ENCODE measurements at regions not wholly inside any gene's neighbourhood (a gene's known extent, or its start where the extent isn't known, plus 50 kb on each side); places are given as distances from the start of the nearest gene placed in this dataset.

DNA sequence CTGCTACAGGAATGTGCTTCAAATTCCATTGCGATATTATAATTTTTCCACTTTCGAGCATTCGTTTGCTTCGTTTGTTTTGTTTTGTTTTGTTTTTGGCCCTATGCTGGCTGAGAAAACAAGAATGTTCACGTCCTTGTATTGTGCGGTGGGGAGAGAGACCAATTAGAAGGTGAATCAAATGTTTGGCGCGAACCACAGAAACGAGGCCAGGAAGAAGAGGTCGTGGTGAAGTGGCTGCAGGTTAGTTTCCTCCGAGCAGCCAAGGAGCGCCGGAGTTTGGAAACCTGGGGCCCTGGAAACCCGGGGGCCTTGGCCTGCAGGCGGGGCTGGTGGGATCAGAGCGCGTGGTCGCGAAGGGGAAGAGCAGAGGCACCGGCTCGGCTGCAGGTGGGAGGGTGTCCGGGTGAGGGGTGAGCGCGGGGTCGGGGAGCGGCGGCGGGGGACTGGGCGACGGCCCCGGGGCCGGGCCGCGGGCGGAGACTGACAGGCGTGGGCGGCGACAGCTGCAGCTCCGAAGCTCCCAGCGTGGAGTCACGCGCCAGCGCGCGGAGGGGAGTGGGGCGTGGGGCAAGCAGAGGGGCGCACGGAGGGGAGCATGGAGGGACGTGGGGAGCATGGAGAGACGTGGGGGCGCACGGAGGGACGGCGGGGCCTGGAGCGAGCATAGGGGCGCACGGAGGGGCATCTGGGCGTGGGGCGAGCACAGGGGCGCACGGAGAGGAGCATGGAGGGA, 141.5 kb upstream of the PDE10A start:
- Histone ChIP-seq H3K27ac (no peak overlapping the region), H2AFZ (no peak overlapping the region), H3K9me2 (replicated peaks; ENCODE audit: insufficient read depth) (no peaks in the 10 kb centered on the region), H3K4me2 (peak overlapping the region; percentile 88), H3K36me3 (replicated peaks; ENCODE audit: insufficient read depth, low read depth) (no peaks in the 10 kb centered on the region), H3K4me1 (ENCODE audit: insufficient read depth) (no peaks in the 10 kb centered on the region), H3K27me3 (peaks cover 59% of the 10 kb centered on the region), H3K4me3 (no peak overlapping the region), H3K9me3 (ENCODE audit: low read depth) (no peaks in the 10 kb centered on the region), H4K20me1 (ENCODE audit: insufficient read depth, poor library complexity, severe bottlenecking) (no peaks in the 10 kb centered on the region), H3K79me2 (no peaks in the 10 kb centered on the region)
- WGBS (ENCODE audit: low lambda C conversion rate, missing lambda C conversion rate) = 16% methylated on average over 35 of the region's 61 CpGs
- no peak for TF ChIP-seq EZH2phosphoT487 (IDR thresholded peaks at IDR 0.05; ENCODE audit: low read depth, severe bottlenecking, unreplicated experiment)
- TF ChIP-seq EZH2 (IDR thresholded peaks at IDR 0.05; ENCODE audit: borderline replicate concordance) = peak; percentile 48
- no peak for DNase-seq (ENCODE audit: low spot score)

DNA sequence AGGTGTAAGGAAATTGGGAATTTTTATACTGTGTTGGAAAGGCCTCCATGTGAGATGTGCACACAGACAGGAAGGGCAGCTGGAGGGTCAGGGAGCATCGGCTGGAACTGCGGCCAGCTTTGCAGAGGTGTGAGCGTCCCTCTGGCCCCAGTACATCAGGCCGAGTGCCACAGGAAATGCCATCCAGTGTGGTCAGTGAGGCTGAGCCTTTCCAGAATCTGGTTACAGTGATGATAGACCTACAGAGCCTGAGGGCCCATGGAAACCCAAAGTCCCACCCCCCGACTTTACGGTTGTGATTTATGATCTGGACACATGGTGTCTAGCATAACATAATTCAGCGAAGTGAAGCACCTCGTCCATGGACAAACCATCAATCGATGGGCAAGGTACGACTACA, 137.3 kb upstream of the PDE10A start:
- DNase-seq (ENCODE audit: low spot score) = no peak
- Histone ChIP-seq H3K4me2 (no peak overlapping the region), H3K79me2 (no peaks in the 10 kb centered on the region), H3K27me3 (peaks cover 37% of the 10 kb centered on the region), H3K27ac (no peak overlapping the region), H3K9me3 (ENCODE audit: low read depth) (no peaks in the 10 kb centered on the region), H4K20me1 (ENCODE audit: insufficient read depth, poor library complexity, severe bottlenecking) (no peaks in the 10 kb centered on the region), H3K9me2 (replicated peaks; ENCODE audit: insufficient read depth) (no peaks in the 10 kb centered on the region), H3K36me3 (replicated peaks; ENCODE audit: insufficient read depth, low read depth) (no peaks in the 10 kb centered on the region), H3K4me3 (no peak overlapping the region), H2AFZ (no peak overlapping the region), H3K4me1 (ENCODE audit: insufficient read depth) (no peaks in the 10 kb centered on the region)
- 75% methylated on average over 10 of the region's 10 CpGs for WGBS (ENCODE audit: low lambda C conversion rate, missing lambda C conversion rate)
- TF ChIP-seq, protein P1, sequence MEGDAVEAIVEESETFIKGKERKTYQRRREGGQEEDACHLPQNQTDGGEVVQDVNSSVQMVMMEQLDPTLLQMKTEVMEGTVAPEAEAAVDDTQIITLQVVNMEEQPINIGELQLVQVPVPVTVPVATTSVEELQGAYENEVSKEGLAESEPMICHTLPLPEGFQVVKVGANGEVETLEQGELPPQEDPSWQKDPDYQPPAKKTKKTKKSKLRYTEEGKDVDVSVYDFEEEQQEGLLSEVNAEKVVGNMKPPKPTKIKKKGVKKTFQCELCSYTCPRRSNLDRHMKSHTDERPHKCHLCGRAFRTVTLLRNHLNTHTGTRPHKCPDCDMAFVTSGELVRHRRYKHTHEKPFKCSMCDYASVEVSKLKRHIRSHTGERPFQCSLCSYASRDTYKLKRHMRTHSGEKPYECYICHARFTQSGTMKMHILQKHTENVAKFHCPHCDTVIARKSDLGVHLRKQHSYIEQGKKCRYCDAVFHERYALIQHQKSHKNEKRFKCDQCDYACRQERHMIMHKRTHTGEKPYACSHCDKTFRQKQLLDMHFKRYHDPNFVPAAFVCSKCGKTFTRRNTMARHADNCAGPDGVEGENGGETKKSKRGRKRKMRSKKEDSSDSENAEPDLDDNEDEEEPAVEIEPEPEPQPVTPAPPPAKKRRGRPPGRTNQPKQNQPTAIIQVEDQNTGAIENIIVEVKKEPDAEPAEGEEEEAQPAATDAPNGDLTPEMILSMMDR (IDR thresholded peaks at IDR 0.05; ENCODE audit: poor library complexity) = no peak
- no peak for TF ChIP-seq EZH2 (IDR thresholded peaks at IDR 0.05; ENCODE audit: borderline replicate concordance)
- TF ChIP-seq EZH2phosphoT487 (IDR thresholded peaks at IDR 0.05; ENCODE audit: low read depth, severe bottlenecking, unreplicated experiment) = no peak

DNA sequence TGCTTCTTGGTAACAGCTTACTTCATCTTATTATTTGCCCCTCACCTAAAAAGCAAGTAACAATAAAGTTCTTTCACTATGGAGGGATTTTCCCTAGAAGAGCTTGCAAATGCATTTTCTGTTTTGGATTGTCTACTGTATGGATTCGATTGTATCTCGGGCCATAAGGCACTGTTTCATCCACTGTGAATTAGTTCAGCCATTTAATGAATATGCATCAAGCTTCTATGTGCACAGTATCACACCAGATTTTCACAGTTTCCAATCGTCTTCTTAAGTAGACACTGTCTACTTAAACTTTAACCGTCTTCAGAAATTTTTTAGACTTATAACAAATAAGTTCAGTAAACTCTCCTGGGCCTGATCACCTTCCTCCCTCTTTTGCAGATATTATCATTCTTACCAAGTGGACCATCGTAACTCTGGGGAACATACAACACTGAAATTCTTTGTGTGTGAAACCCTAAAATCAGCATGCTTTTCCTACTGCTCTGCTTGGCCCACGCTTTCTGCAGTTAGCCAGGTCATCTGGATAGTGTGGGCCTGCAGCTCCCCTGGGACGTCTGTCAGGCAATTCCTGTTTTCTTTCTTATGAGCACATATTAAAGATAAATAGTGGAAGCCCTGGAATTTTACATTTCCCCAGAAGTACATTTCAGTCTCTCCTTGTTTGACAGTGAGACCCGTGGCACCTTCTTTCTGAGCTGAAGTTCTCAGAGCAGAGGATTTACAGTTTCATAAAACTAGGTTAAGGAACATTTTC, 136.5 kb upstream of the PDE10A start:
- H2AFZ ChIP-seq = no peak overlapping the region
- no peak for DNase-seq (ENCODE audit: low spot score)
- 74% methylated on average over 8 of the region's 8 CpGs for WGBS (ENCODE audit: low lambda C conversion rate, missing lambda C conversion rate)

More for the DNA sequence above, 136.5 kb upstream of the PDE10A start:
- no peaks in the 10 kb centered on the region for H3K9me3 ChIP-seq (ENCODE audit: low read depth)
- no peaks in the 10 kb centered on the region for H3K4me1 ChIP-seq (ENCODE audit: insufficient read depth)
- no peaks in the 10 kb centered on the region for H3K9me2 ChIP-seq (replicated peaks; ENCODE audit: insufficient read depth)
- no peaks in the 10 kb centered on the region for H3K79me2 ChIP-seq
- H4K20me1 ChIP-seq (ENCODE audit: insufficient read depth, poor library complexity, severe bottlenecking) = no peaks in the 10 kb centered on the region
- H3K36me3 ChIP-seq (replicated peaks; ENCODE audit: insufficient read depth, low read depth) = no peaks in the 10 kb centered on the region
- H3K27ac ChIP-seq = no peak overlapping the region
- H3K4me3 ChIP-seq = no peak overlapping the region
- peaks cover 29% of the 10 kb centered on the region for H3K27me3 ChIP-seq
- H3K4me2 ChIP-seq = no peak overlapping the region
- TF ChIP-seq EZH2phosphoT487 (IDR thresholded peaks at IDR 0.05; ENCODE audit: low read depth, severe bottlenecking, unreplicated experiment) (no peak), EZH2 (IDR thresholded peaks at IDR 0.05; ENCODE audit: borderline replicate concordance) (no peak)
- TF ChIP-seq, protein P1 (IDR thresholded peaks at IDR 0.05; ENCODE audit: poor library complexity) = no peak

Data from hepatocyte (in vitro differentiated cells).